Left ventricle myocardium superior (tissue), 1 donor: ENCODE measurements at regions not wholly inside any gene's neighbourhood (a gene's known extent, or its start where the extent isn't known, plus 50 kb on each side); places are given as distances from the start of the nearest gene placed in this dataset.

ENCODE experiments used
- ATAC-seq: fragments of 200-7000 bp; cut with Tn5 transposase; one replicate; pipeline ENCODE4 v1.9.1; 2020; ENCODE audit warnings: mild to moderate bottlenecking, moderate library complexity
- DNase-seq: peaks from one replicate; pipeline ENCODE4 v3.0.0-alpha.2; 2020
- intact Hi-C: fragments of 100-400 bp; cut with micrococcal nuclease; formaldehyde crosslinking; loops from one replicate; pipeline ENCODE4 v1.11.0; 2022
- donor health status: DM: no; HTN: yes; CAD: no; lungs with severe emphysema.

- DNase-seq, result no peak
- ATAC-seq, result no peak
- intact Hi-C loops, result no loop called here
Measured at GRCh38 chr3:182726258-182727142, 66.8 kb upstream of the ATP11B start.

- intact Hi-C loops, result no loop called here
- ATAC-seq, result no peak
- DNase-seq, result no peak
Measured at GRCh38 chr3:182728238-182728637, 65.1 kb upstream of the ATP11B start.

- intact Hi-C loops, result no loop called here
- ATAC-seq, result no peak
Measured at GRCh38 chr3:182729903-182730674, 63.2 kb upstream of the ATP11B start.

GRCh38 chr3:182730675-182731042, 62.6 kb upstream of the ATP11B start:
- DNase-seq (no peak), ATAC-seq (no peak)
- intact Hi-C loops, result no loop called here

More at GRCh38 chr3:182729903-182730674, 63.2 kb upstream of the ATP11B start:
- no peak for DNase-seq

- ATAC-seq, result no peak
- intact Hi-C loops, result no loop called here
- no peak for DNase-seq
Measured at GRCh38 chr3:182731764-182732163, 61.5 kb upstream of the ATP11B start.

GRCh38 chr3:182732232-182733015, 60.9 kb upstream of the ATP11B start:
- no peak for ATAC-seq
- intact Hi-C loops, result no loop called here
- no peak for DNase-seq

GRCh38 chr3:182735672-182736071, 57.6 kb upstream of the ATP11B start:
- intact Hi-C loops, result no loop called here
- no peak for ATAC-seq
- no peak for DNase-seq

GRCh38 chr3:182737825-182738224, 55.5 kb upstream of the ATP11B start:
- intact Hi-C loops, result no loop called here
- DNase-seq (no peak), ATAC-seq (no peak)

GRCh38 chr3:182738583-182739411, 54.5 kb upstream of the ATP11B start:
- intact Hi-C loops, result no loop called here
- DNase-seq (no peak), ATAC-seq (no peak)

- no peak for DNase-seq
- no peak for ATAC-seq
- intact Hi-C loops, result no loop called here
Measured at GRCh38 chr3:182739619-182740018, 53.7 kb upstream of the ATP11B start.

GRCh38 chr3:182740710-182741109, 52.6 kb upstream of the ATP11B start:
- DNase-seq, result no peak
- ATAC-seq, result no peak
- intact Hi-C loops, result no loop called here

- no peak for ATAC-seq
- DNase-seq, result no peak
- intact Hi-C loops, result no loop called here
Measured at GRCh38 chr3:182741214-182741613, 52.1 kb upstream of the ATP11B start.
